Left colon (tissue), 2 donors: ENCODE measurements at regions not wholly inside any gene's neighbourhood (a gene's known extent, or its start where the extent isn't known, plus 50 kb on each side); places are given as distances from the start of the nearest gene placed in this dataset.
"Not testable (repeated sequence)": the region's sequence is repeated elsewhere in the genome, so short reads cannot be mapped to it uniquely, and the experiment has no call there.

Source experiments
- ATAC-seq: fragments of 200-7000 bp; cut with Tn5 transposase; one replicate; pipeline ENCODE4 v1.9.1; 2020; ENCODE audit warnings: mild to moderate bottlenecking, moderate library complexity
- DNase-seq, 2 donors: peaks; one replicate each; pipeline ENCODE4 v3.0.0-alpha.2; 2020
- intact Hi-C, 2 donors: fragments of 100-400 bp; cut with DNase I in 1 of 2; cut with micrococcal nuclease in 1 of 2; formaldehyde crosslinking; loops; one replicate each; pipeline versions ENCODE4 v1.11.2 to v1.14.0; 2022; cut with DNase I, micrococcal nuclease
- donor health status: DM: no; HTN: no; CAD: no.
- donor health status: DM: yes; HTN: yes; CAD: no.

- ATAC-seq (no peak), DNase-seq (no peak)
- intact Hi-C loops: no loop called here
These were observed 146.5 kb downstream of the SH3BGRL start for GRCh38 chrX:81348388-81348787.

- no peak for ATAC-seq
- intact Hi-C loops: no loop called here
- no peak for DNase-seq
These were observed 153.1 kb downstream of the SH3BGRL start for GRCh38 chrX:81354954-81355353.

GRCh38 chrX:81355436-81355835 lies 153.5 kb downstream of the SH3BGRL start:
- intact Hi-C loops: no loop called here
- DNase-seq: no peak
- ATAC-seq: no peak

GRCh38 chrX:81367291-81367690 lies 165.4 kb downstream of the SH3BGRL start:
- ATAC-seq: no peak
- no peak for DNase-seq
- intact Hi-C loops: no loop called here

- intact Hi-C loops: loop anchor here in 1 of 2 donors (5.0 kb wide), 1 partner anchor 205 kb away; no protein-coding TSS in a partner anchor
- ATAC-seq (no peak), DNase-seq (no peak)
These were observed 175.4 kb downstream of the SH3BGRL start for GRCh38 chrX:81377329-81377728.

- no peak for DNase-seq
- intact Hi-C loops: loop anchor here in 1 of 2 donors (5.0 kb wide), 1 partner anchor 206 kb away; no protein-coding TSS in a partner anchor
These were observed 176.7 kb downstream of the SH3BGRL start for GRCh38 chrX:81378560-81378959.

GRCh38 chrX:81390237-81390636 lies 188.3 kb downstream of the SH3BGRL start:
- ATAC-seq: peak; percentile 43
- no peak for DNase-seq
- intact Hi-C loops: no loop called here

More at GRCh38 chrX:81378560-81378959, 176.7 kb downstream of the SH3BGRL start:
- no peak for ATAC-seq

GRCh38 chrX:81392396-81392795 lies 190.5 kb downstream of the SH3BGRL start:
- intact Hi-C loops: no loop called here
- DNase-seq: no peak

GRCh38 chrX:81405781-81406180 lies 203.9 kb downstream of the SH3BGRL start:
- ATAC-seq: no peak
- intact Hi-C loops: no loop called here

More at GRCh38 chrX:81392396-81392795, 190.5 kb downstream of the SH3BGRL start:
- no peak for ATAC-seq

GRCh38 chrX:81411517-81411916 lies 209.6 kb downstream of the SH3BGRL start:
- no peak for ATAC-seq

More at GRCh38 chrX:81405781-81406180, 203.9 kb downstream of the SH3BGRL start:
- DNase-seq: no peak

GRCh38 chrX:81412428-81412827 lies 210.5 kb downstream of the SH3BGRL start:
- ATAC-seq (no peak), DNase-seq (no peak)
- intact Hi-C loops: no loop called here

More at GRCh38 chrX:81411517-81411916, 209.6 kb downstream of the SH3BGRL start:
- no peak for DNase-seq
- intact Hi-C loops: no loop called here

GRCh38 chrX:81412857-81413256 lies 211.0 kb downstream of the SH3BGRL start:
- DNase-seq, ATAC-seq, intact Hi-C loops: not testable (repeated sequence)

- DNase-seq (no peak), ATAC-seq (no peak)
- intact Hi-C loops: no loop called here
These were observed 212.7 kb downstream of the SH3BGRL start for GRCh38 chrX:81414630-81415029.
